ENCODE measurements at regions not wholly inside any gene's neighbourhood (a gene's known extent, or its start where the extent isn't known, plus 50 kb on each side); places are given as distances from the start of the nearest gene placed in this dataset.

DNA sequence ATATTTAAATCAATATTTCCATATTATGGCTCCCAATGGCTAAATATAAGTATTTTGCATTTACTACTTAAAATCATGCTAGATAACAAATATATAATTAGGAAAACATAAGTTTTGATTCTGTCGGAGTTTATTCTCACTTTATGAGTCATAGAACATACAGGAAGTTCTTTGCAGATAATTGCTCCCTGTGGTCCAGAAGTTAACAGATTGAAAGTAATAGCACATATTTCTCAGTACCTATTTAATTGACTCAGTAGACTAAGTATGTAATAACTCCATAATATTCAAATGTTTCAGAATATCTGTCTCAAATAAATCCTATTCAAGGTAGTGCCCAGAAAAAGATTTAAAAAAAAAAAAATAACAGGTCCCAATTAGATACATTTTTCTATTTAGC, 806.0 kb upstream of the ATXN7L3B start:
- no CpG with 5 or more reads among the region's 1 CpG for WGBS (ENCODE audit: insufficient coverage)
- Histone ChIP-seq H3K4me3 (replicated peaks in 1 of 3; ENCODE audit: low read depth in 2 of 3, low read length in 3 of 3) (no peak overlapping the region), H2AFZ (ENCODE audit: insufficient read depth, low read depth, low read length, poor library complexity, severe bottlenecking) (no peak overlapping the region), H3K4me1 (ENCODE audit: control insufficient read depth in 1 of 2, insufficient read depth in 2 of 2, low read length in 2 of 2) (no peaks in the 10 kb centered on the region), H3K27me3 (ENCODE audit: control insufficient read depth in 2 of 2, insufficient read depth in 2 of 2, low read length in 2 of 2) (no peaks in the 10 kb centered on the region), H3K9ac (ENCODE audit: insufficient read depth, low read length, poor library complexity, severe bottlenecking) (no peak overlapping the region), H3K9me3 (replicated peaks in 1 of 2; ENCODE audit: control insufficient read depth in 1 of 2, insufficient read depth in 1 of 2, low read length in 2 of 2) (peaks cover 0 to 3% of the 10 kb centered on the region in 2 donors), H3K36me3 (replicated peaks in 1 of 2; ENCODE audit: control insufficient read depth in 1 of 2, insufficient read depth in 2 of 2, low read length in 2 of 2) (no peaks in the 10 kb centered on the region), H3K27ac (ENCODE audit: low read depth in 1 of 2, low read length in 2 of 2) (no peak overlapping the region), H4K20me1 (ENCODE audit: insufficient read depth, low read length) (no peaks in the 10 kb centered on the region), H3K4me2 (replicated peaks; ENCODE audit: extremely low read depth, low read length, poor library complexity, severe bottlenecking) (no peak overlapping the region), H3K79me2 (ENCODE audit: insufficient read depth, low read length) (no peaks in the 10 kb centered on the region)
- Mint-ChIP-seq H3K27ac (no peak overlapping the region), H3K9me3 (peaks cover 0 to 4% (median 2%) of the 10 kb centered on the region in 7 donors), H3K4me3 (no peak overlapping the region), H3K4me1 (no peaks in the 10 kb centered on the region), H3K27me3 (ENCODE audit: low read depth in 3 of 3) (no peaks in the 10 kb centered on the region), H3K36me3 (no peaks in the 10 kb centered on the region)
- intact Hi-C loops (cut with micrococcal nuclease): no loop called here
- TF ChIP-seq, protein P1, sequence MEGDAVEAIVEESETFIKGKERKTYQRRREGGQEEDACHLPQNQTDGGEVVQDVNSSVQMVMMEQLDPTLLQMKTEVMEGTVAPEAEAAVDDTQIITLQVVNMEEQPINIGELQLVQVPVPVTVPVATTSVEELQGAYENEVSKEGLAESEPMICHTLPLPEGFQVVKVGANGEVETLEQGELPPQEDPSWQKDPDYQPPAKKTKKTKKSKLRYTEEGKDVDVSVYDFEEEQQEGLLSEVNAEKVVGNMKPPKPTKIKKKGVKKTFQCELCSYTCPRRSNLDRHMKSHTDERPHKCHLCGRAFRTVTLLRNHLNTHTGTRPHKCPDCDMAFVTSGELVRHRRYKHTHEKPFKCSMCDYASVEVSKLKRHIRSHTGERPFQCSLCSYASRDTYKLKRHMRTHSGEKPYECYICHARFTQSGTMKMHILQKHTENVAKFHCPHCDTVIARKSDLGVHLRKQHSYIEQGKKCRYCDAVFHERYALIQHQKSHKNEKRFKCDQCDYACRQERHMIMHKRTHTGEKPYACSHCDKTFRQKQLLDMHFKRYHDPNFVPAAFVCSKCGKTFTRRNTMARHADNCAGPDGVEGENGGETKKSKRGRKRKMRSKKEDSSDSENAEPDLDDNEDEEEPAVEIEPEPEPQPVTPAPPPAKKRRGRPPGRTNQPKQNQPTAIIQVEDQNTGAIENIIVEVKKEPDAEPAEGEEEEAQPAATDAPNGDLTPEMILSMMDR (IDR thresholded peaks at IDR 0.05): no peak
- no peak for DNase-seq

GRCh38 chr12:73769337-73769736, 768.3 kb upstream of the ATXN7L3B start:
- no peaks in the 10 kb centered on the region for H4K20me1 ChIP-seq (ENCODE audit: insufficient read depth, low read length)
- intact Hi-C loops (cut with micrococcal nuclease): no loop called here
- H3K79me2 ChIP-seq (ENCODE audit: insufficient read depth, low read length): no peaks in the 10 kb centered on the region
- DNase-seq: no peak
- H3K27ac ChIP-seq (ENCODE audit: low read depth in 1 of 2, low read length in 2 of 2): no peak overlapping the region
- H3K9me3 Mint-ChIP-seq: peaks cover 0 to 19% (median 3%) of the 10 kb centered on the region in 7 donors
- TF ChIP-seq, protein P1 (IDR thresholded peaks at IDR 0.05): no peak
- no peaks in the 10 kb centered on the region for H3K4me1 Mint-ChIP-seq
- no peaks in the 10 kb centered on the region for H3K36me3 ChIP-seq (replicated peaks in 1 of 2; ENCODE audit: control insufficient read depth in 1 of 2, insufficient read depth in 2 of 2, low read length in 2 of 2)
- no peaks in the 10 kb centered on the region for H3K4me1 ChIP-seq (ENCODE audit: control insufficient read depth in 1 of 2, insufficient read depth in 2 of 2, low read length in 2 of 2)
- H3K27ac Mint-ChIP-seq: no peak overlapping the region
- 87% methylated on average over 4 of the region's 6 CpGs for WGBS (ENCODE audit: insufficient coverage)
- H3K9me3 ChIP-seq (replicated peaks in 1 of 2; ENCODE audit: control insufficient read depth in 1 of 2, insufficient read depth in 1 of 2, low read length in 2 of 2): peaks cover 11 to 20% of the 10 kb centered on the region in 2 donors
- no peak overlapping the region for H2AFZ ChIP-seq (ENCODE audit: insufficient read depth, low read depth, low read length, poor library complexity, severe bottlenecking)
- no peaks in the 10 kb centered on the region for H3K36me3 Mint-ChIP-seq
- H3K27me3 ChIP-seq (ENCODE audit: control insufficient read depth in 2 of 2, insufficient read depth in 2 of 2, low read length in 2 of 2): no peaks in the 10 kb centered on the region
- H3K4me3 Mint-ChIP-seq: no peak overlapping the region
- H3K4me3 ChIP-seq (replicated peaks in 1 of 3; ENCODE audit: low read depth in 2 of 3, low read length in 3 of 3): no peak overlapping the region
- H3K27me3 Mint-ChIP-seq (ENCODE audit: low read depth in 3 of 3): peaks cover 0 to 2% (median 0%) of the 10 kb centered on the region in 3 donors
- H3K9ac ChIP-seq (ENCODE audit: insufficient read depth, low read length, poor library complexity, severe bottlenecking): no peak overlapping the region
- H3K4me2 ChIP-seq (replicated peaks; ENCODE audit: extremely low read depth, low read length, poor library complexity, severe bottlenecking): no peak overlapping the region

Measured in CD14-positive monocyte (primary cell).